H1 (cell line): ENCODE measurements at regions not wholly inside any gene's neighbourhood (a gene's known extent, or its start where the extent isn't known, plus 50 kb on each side); places are given as distances from the start of the nearest gene placed in this dataset.

Source experiments
- CTCF ChIA-PET: fragments of 300-600 bp; sonication (Branson Sonifier 250); formaldehyde crosslinking; loops from one replicate; lab custom pipeline; 2021; ENCODE audit not compliant: partially characterized antibody; lab: Charles Lee
- POLR2A ChIA-PET: fragments of 300-600 bp; sonication (Branson Sonifier 250); formaldehyde crosslinking; loops from one replicate; lab custom pipeline; 2021; ENCODE audit warnings: inconsistent platforms; ENCODE audit not compliant: partially characterized antibody; lab: Charles Lee
- DNase-seq, 2 experiments: peaks; one replicate each; pipeline versions ENCODE4 v3.0.0 to v3.0.0-alpha.2; 2010 to 2022; ENCODE audit warnings: low spot score in 2 of 2, low read depth in 1 of 2, mixed read lengths in 1 of 2
- FAIRE-seq: peaks from 2 replicates; lab custom pipeline; 2011; peaks lifted over from hg19 to GRCh38; lab: Jason Lieb, UNC
- H2AFZ ChIP-seq: 2 replicates; pipeline ENCODE4 v1.8.1; 2012; ENCODE audit warnings: low read length, inconsistent platforms
- H2AK5ac ChIP-seq: 2 replicates; pipeline ENCODE4 v1.6.1; 2013; ENCODE audit warnings: low read depth, low read length
- H2BK120ac ChIP-seq: replicated peaks from 2 replicates; pipeline ENCODE3; 2013; ENCODE audit warnings: low read depth, low read length, inconsistent platforms
- H2BK12ac ChIP-seq: 2 replicates; pipeline ENCODE4 v1.6.1; 2013; ENCODE audit warnings: low read depth, low read length
- H2BK15ac ChIP-seq: 2 replicates; pipeline ENCODE4 v1.6.1; 2013; ENCODE audit warnings: low read length
- H2BK20ac ChIP-seq: 2 replicates; pipeline ENCODE4 v1.6.1; 2013; ENCODE audit warnings: low read length
- H2BK5ac ChIP-seq: 2 replicates; pipeline ENCODE4 v1.6.1; 2013; ENCODE audit warnings: low read depth, low read length
- H3K14ac ChIP-seq: 2 replicates; pipeline ENCODE4 v1.6.1; 2013; ENCODE audit warnings: inconsistent platforms; ENCODE audit not compliant: insufficient read length
- H3K18ac ChIP-seq: 2 replicates; pipeline ENCODE4 v1.6.1; 2013; ENCODE audit warnings: low read length; ENCODE audit errors: extremely low read depth
- H3K23ac ChIP-seq: 2 replicates; pipeline ENCODE4 v1.6.1; 2013; ENCODE audit warnings: inconsistent platforms; ENCODE audit not compliant: insufficient read length
- H3K23me2 ChIP-seq: 2 replicates; pipeline ENCODE4 v1.6.1; 2013; ENCODE audit warnings: low read depth, low read length
- H3K27ac ChIP-seq: 2 replicates; pipeline ENCODE4 v1.6.1; 2011; ENCODE audit warnings: low read depth, low read length, inconsistent platforms
- H3K27me3 ChIP-seq, 4 experiments: replicated peaks in 1 of 4; 1 replicate in 1 of 4; 2 replicates in 3 of 4; pipeline versions ENCODE4 v1.6.1 to v1.8.1; 2011 to 2013; ENCODE audit warnings: low read length in 3 of 4, mild to moderate bottlenecking in 3 of 4, inconsistent platforms in 2 of 4, mixed read lengths in 2 of 4, moderate library complexity in 1 of 4; ENCODE audit not compliant: control insufficient read depth in 3 of 4, insufficient read depth in 3 of 4; ENCODE audit errors: extremely low read depth in 1 of 4
- H3K36me3 ChIP-seq, 4 experiments: 2 replicates each; pipeline versions ENCODE4 v1.6.1 to v1.8.1; 2011 to 2013; ENCODE audit warnings: mild to moderate bottlenecking in 4 of 4, low read length in 3 of 4, moderate library complexity in 2 of 4, control low read depth in 1 of 4, inconsistent platforms in 1 of 4; ENCODE audit not compliant: insufficient read depth in 4 of 4, control insufficient read depth in 2 of 4
- H3K4ac ChIP-seq: replicated peaks from 2 replicates; pipeline ENCODE3; 2013; ENCODE audit warnings: low read length, low read depth, mixed read lengths, inconsistent platforms; ENCODE audit not compliant: insufficient read length
- H3K4me1 ChIP-seq, 4 experiments: replicated peaks in 1 of 4; 1 replicate in 1 of 4; 2 replicates in 3 of 4; pipeline versions ENCODE4 v1.6.1 to v1.8.1; 2011 to 2013; ENCODE audit warnings: low read length in 3 of 4, inconsistent platforms in 2 of 4, mixed read lengths in 1 of 4; ENCODE audit not compliant: insufficient read depth in 4 of 4, control insufficient read depth in 3 of 4
- H3K4me2 ChIP-seq, 2 experiments: 2 replicates each; pipeline versions ENCODE4 v1.6.1 to v1.8.1; 2011 to 2013; ENCODE audit warnings: low read depth in 2 of 2, low read length in 2 of 2, control low read depth in 1 of 2, inconsistent platforms in 1 of 2, mild to moderate bottlenecking in 1 of 2; ENCODE audit not compliant: insufficient read depth in 1 of 2
- H3K4me3 ChIP-seq, 4 experiments: fragments of 200-600, 300-600 bp in 1 of 4; sonication (generic), shearing (Covaris generic), sonication (Bioruptor Twin) in 1 of 4; 2 replicates each; pipeline versions ENCODE4 v1.5.1 to v1.8.1; 2011 to 2016; ENCODE audit warnings: low read length in 4 of 4, low read depth in 3 of 4, control low read depth in 2 of 4, inconsistent platforms in 2 of 4, mild to moderate bottlenecking in 2 of 4, mixed read lengths in 1 of 4, moderate library complexity in 1 of 4; ENCODE audit not compliant: insufficient read depth in 2 of 4; ENCODE audit errors: extremely low read depth in 1 of 4
- H3K56ac ChIP-seq: replicated peaks from 2 replicates; pipeline ENCODE3; 2013; ENCODE audit warnings: low read depth, mild to moderate bottlenecking, mixed read lengths, low read length, inconsistent platforms; ENCODE audit not compliant: insufficient read length
- H3K79me1 ChIP-seq: 2 replicates; pipeline ENCODE4 v1.6.1; 2013; ENCODE audit warnings: low read depth, low read length, control low read depth
- H3K79me2 ChIP-seq, 2 experiments: 2 replicates each; pipeline versions ENCODE4 v1.6.1 to v1.8.1; 2012 to 2013; ENCODE audit warnings: low read length in 2 of 2, mild to moderate bottlenecking in 2 of 2, inconsistent platforms in 1 of 2; ENCODE audit not compliant: insufficient read depth in 2 of 2, control insufficient read depth in 1 of 2
- H3K9ac ChIP-seq, 4 experiments: replicated peaks in 1 of 4; 1 replicate in 1 of 4; 2 replicates in 3 of 4; pipeline versions ENCODE4 v1.6.1 to v1.8.1; 2011 to 2013; ENCODE audit warnings: low read depth in 3 of 4, low read length in 3 of 4, control low read depth in 2 of 4, mild to moderate bottlenecking in 2 of 4, moderate library complexity in 2 of 4, inconsistent platforms in 1 of 4; ENCODE audit errors: extremely low read depth in 1 of 4
- H3K9me3 ChIP-seq, 2 experiments: 2 replicates each; pipeline versions ENCODE4 v1.6.1 to v1.8.1; 2012 to 2013; ENCODE audit warnings: mild to moderate bottlenecking in 2 of 2, moderate library complexity in 2 of 2, control low read depth in 1 of 2, inconsistent platforms in 1 of 2, low read depth in 1 of 2, low read length in 1 of 2, mixed read lengths in 1 of 2; ENCODE audit not compliant: insufficient read depth in 2 of 2
- H4K20me1 ChIP-seq, 2 experiments: replicated peaks in 1 of 2; 2 replicates each; pipeline versions ENCODE3 to v1.8.1; 2011 to 2013; ENCODE audit warnings: inconsistent platforms in 2 of 2, low read length in 2 of 2, mild to moderate bottlenecking in 1 of 2; ENCODE audit not compliant: insufficient read depth in 2 of 2, control insufficient read depth in 1 of 2
- H4K5ac ChIP-seq: 2 replicates; pipeline ENCODE4 v1.6.1; 2013; ENCODE audit warnings: low read length, low read depth, mixed read lengths, inconsistent platforms; ENCODE audit not compliant: insufficient read length
- H4K8ac ChIP-seq: 2 replicates; pipeline ENCODE4 v1.8.0; 2013; ENCODE audit warnings: mild to moderate bottlenecking, moderate library complexity, low read length, inconsistent platforms; ENCODE audit not compliant: insufficient read depth; ENCODE audit errors: extremely low read depth
- H4K91ac ChIP-seq: replicated peaks from 2 replicates; pipeline ENCODE3; 2013; ENCODE audit warnings: low read length, mixed read lengths, inconsistent platforms; ENCODE audit not compliant: insufficient read length
- FOSL1 ChIP-seq: IDR thresholded peaks from 2 replicates; pipeline ENCODE4 v1.6.1; 2011; ENCODE audit warnings: mild to moderate bottlenecking, low read depth, low read length, moderate library complexity; ENCODE audit not compliant: insufficient read depth
- KDM1A ChIP-seq: fragments of 200-600, 300-600 bp; sonication (generic); IDR thresholded peaks from 2 replicates; pipeline ENCODE4 v1.7.1; 2016; ENCODE audit warnings: mild to moderate bottlenecking, low read length, borderline replicate concordance
- MAFK ChIP-seq: IDR thresholded peaks from 2 replicates; pipeline ENCODE4 v1.6.1; 2012; ENCODE audit warnings: low read depth, mild to moderate bottlenecking, improper control_type of control experiment, low read length
- NRF1 ChIP-seq: IDR thresholded peaks from 2 replicates; pipeline ENCODE4 v1.6.1; 2011; ENCODE audit warnings: mild to moderate bottlenecking, low read depth, low read length, improper control_type of control experiment
- POLR2AphosphoS5 ChIP-seq: IDR thresholded peaks from 2 replicates; pipeline ENCODE4 v1.6.1; 2011; ENCODE audit warnings: low read depth, low read length
- SAP30 ChIP-seq: fragments of 300-600 bp; sonication (generic); IDR thresholded peaks from 2 replicates; pipeline ENCODE4 v1.7.1; 2012; ENCODE audit warnings: low read length, moderate library complexity, mild to moderate bottlenecking, inconsistent platforms; ENCODE audit not compliant: insufficient read depth, insufficient replicate concordance
- SIN3A ChIP-seq, 2 experiments: IDR thresholded peaks in 1 of 2; conservative IDR thresholded peaks in 1 of 2; 2 replicates each; pipeline ENCODE4 v1.6.1; 2011 to 2012; ENCODE audit warnings: low read length in 2 of 2, improper control_type of control experiment in 1 of 2, low read depth in 1 of 2, mild to moderate bottlenecking in 1 of 2
- SRF ChIP-seq: IDR thresholded peaks from 2 replicates; pipeline ENCODE4 v1.6.1; 2011; ENCODE audit warnings: mild to moderate bottlenecking, low read depth, low read length, moderate library complexity
- USF2 ChIP-seq: IDR thresholded peaks from 2 replicates; pipeline ENCODE4 v1.6.1; 2011; ENCODE audit warnings: low read length, improper control_type of control experiment
- ZNF274 ChIP-seq: IDR thresholded peaks from 2 replicates; pipeline ENCODE4 v1.7.0; 2012; ENCODE audit warnings: low read length, borderline replicate concordance; ENCODE audit errors: extremely low read depth
- WGBS, 2 experiments: shearing (Covaris generic) in 1 of 2; methylation state at CpG; one replicate each; pipeline versions ENCODE4 v1.1.6 to v1.1.7; 2013 to 2015; ENCODE audit warnings: low lambda C conversion rate in 2 of 2, mixed read lengths in 2 of 2, inconsistent platforms in 1 of 2, low coverage in 1 of 2, missing lambda C conversion rate in 1 of 2; ENCODE audit not compliant: insufficient replicate concordance in 2 of 2, insufficient coverage in 1 of 2, insufficient read length in 1 of 2; ENCODE audit errors: extremely low coverage in 1 of 2, missing lambda C conversion rate in 1 of 2; 5-methylcytosine and 5-hydroxymethylcytosine counted together

DNA sequence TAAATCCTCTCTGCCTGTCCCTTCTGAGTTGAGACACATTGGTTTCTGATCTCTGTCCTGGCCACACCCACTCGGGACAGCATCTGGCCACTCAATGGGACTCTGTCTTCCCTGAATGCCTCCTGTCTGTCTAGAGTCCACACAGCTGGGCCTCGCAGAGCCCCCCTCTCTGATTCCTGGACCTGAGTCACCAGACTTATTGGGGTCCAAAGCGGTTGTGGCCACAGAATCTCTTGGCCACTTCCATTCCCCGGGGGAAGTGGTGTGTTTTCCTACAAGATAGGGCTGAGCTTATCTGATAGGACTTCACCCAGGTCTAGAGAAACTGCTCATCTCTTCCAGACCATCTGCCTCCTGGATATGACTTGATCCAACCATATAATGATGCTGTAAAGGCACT is 57.4 kb upstream of the WNT11 start:
- no peak overlapping the region for H4K5ac ChIP-seq
- WGBS, 2 experiments = 86% methylated on average over 4 of the region's 4 CpGs; no CpG with 5 or more reads in 1 of the 2 experiments
- TF ChIP-seq ZNF274 = no peak
- TF ChIP-seq KDM1A = no peak
- no peak for TF ChIP-seq MAFK
- TF ChIP-seq SIN3A (conservative IDR thresholded peaks at IDR 0.05 in 1 of 2, IDR thresholded peaks at IDR 0.05 in 1 of 2; ENCODE audit: low read depth in 1 of 2, low read length in 2 of 2) = no peak
- no peak for TF ChIP-seq FOSL1
- no peak for TF ChIP-seq SRF
- no peak for TF ChIP-seq SAP30
- no peak for TF ChIP-seq POLR2AphosphoS5
- TF ChIP-seq NRF1 = no peak
- TF ChIP-seq USF2 = no peak

More for the DNA sequence above, 57.4 kb upstream of the WNT11 start:
- Histone ChIP-seq H3K4me3 (no peak overlapping the region), H3K79me1 (no peaks in the 10 kb centered on the region), H3K27ac (no peak overlapping the region), H2BK5ac (no peak overlapping the region), H4K8ac (no peak overlapping the region), H3K18ac (no peak overlapping the region), H3K9me3 (no peaks in the 10 kb centered on the region), H3K23me2 (peaks cover 5% of the 10 kb centered on the region; the same call in 1 of the 2 replicates), H3K9ac (no peak overlapping the region), H2BK20ac (no peak overlapping the region), H3K79me2 (no peaks in the 10 kb centered on the region), H2AFZ (no peak overlapping the region), H3K27me3 (no peaks in the 10 kb centered on the region), H2BK15ac (no peak overlapping the region), H3K4ac (no peak overlapping the region), H2BK12ac (no peak overlapping the region), H2AK5ac (no peak overlapping the region), H3K14ac (no peak overlapping the region), H3K4me2 (no peak overlapping the region), H4K20me1 (no peaks in the 10 kb centered on the region), H3K4me1 (no peaks in the 10 kb centered on the region), H3K36me3 (no peaks in the 10 kb centered on the region), H2BK120ac (no peak overlapping the region), H4K91ac (no peak overlapping the region), H3K23ac (no peak overlapping the region), H3K56ac (no peak overlapping the region)
- POLR2A ChIA-PET = interaction anchor here (1.1 kb wide), 1 partner anchor 17 kb away, joined by 3 read pairs; no protein-coding TSS in a partner anchor
- CTCF ChIA-PET = interaction anchor here (0.5 kb wide), 1 partner anchor 259 kb away, joined by 3 read pairs; no protein-coding TSS in a partner anchor
- DNase-seq (no peak), FAIRE-seq (no peak)
